Peyer's patch (tissue), 4 donors: ENCODE measurements at regions not wholly inside any gene's neighbourhood (a gene's known extent, or its start where the extent isn't known, plus 50 kb on each side); places are given as distances from the start of the nearest gene placed in this dataset.

ENCODE experiments used
- POLR2A ChIP-seq, 2 donors: fragments of 450-650 bp; IDR thresholded peaks; one replicate each; pipeline ENCODE4 v1.5.1; 2017; ENCODE audit warnings: antibody characterized with exemption in 2 of 2, mild to moderate bottlenecking in 2 of 2, moderate library complexity in 2 of 2
- TF ChIP-seq, protein P1 (sequence below), 6 experiments: fragments of 450-650 bp in 4 of 6; fragments of 200-600 bp in 2 of 6; sonication (generic) in 1 of 6; IDR thresholded peaks; one replicate each; pipeline ENCODE4 v1.5.1; 2017 to 2019; ENCODE audit warnings: antibody characterized with exemption in 6 of 6, mild to moderate bottlenecking in 3 of 6, moderate library complexity in 1 of 6

DNA sequence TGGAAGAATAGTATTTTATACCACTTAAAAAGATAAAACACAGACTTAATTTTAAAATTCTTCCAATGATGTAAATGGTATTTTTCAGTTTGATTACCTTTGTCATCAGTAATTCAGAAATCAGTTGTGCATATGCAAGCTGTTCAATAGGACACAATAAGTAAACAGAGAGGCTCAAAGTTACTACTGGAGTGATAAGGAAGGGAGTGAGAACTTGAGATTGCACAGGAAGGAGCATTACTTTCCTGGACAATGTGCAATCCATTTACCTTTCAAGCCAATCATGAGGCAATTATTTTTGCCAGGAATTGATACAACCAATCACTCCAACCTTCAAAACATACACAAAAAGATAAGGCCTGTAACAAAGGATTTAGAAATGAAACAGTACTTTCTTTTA, 1024.3 kb downstream of the RAPGEF2 start:
- TF ChIP-seq, protein P1, sequence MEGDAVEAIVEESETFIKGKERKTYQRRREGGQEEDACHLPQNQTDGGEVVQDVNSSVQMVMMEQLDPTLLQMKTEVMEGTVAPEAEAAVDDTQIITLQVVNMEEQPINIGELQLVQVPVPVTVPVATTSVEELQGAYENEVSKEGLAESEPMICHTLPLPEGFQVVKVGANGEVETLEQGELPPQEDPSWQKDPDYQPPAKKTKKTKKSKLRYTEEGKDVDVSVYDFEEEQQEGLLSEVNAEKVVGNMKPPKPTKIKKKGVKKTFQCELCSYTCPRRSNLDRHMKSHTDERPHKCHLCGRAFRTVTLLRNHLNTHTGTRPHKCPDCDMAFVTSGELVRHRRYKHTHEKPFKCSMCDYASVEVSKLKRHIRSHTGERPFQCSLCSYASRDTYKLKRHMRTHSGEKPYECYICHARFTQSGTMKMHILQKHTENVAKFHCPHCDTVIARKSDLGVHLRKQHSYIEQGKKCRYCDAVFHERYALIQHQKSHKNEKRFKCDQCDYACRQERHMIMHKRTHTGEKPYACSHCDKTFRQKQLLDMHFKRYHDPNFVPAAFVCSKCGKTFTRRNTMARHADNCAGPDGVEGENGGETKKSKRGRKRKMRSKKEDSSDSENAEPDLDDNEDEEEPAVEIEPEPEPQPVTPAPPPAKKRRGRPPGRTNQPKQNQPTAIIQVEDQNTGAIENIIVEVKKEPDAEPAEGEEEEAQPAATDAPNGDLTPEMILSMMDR (IDR thresholded peaks at IDR 0.05), result no peak
- no peak for TF ChIP-seq POLR2A (IDR thresholded peaks at IDR 0.05)
